GM12878 (cell line): ENCODE measurements at regions not wholly inside any gene's neighbourhood (a gene's known extent, or its start where the extent isn't known, plus 50 kb on each side); places are given as distances from the start of the nearest gene placed in this dataset.

ENCODE experiments used
- ATAC-seq: fragments of 200-7000 bp; cut with Tn5 transposase; 3 replicates; pipeline ENCODE4 v1.9.1; 2020; ENCODE audit warnings: mild to moderate bottlenecking, moderate library complexity
- BruUV-seq: library from RNA; stranded (reverse); fragments of 400-500 nt; replicated peaks from 2 replicates; lab custom pipeline; 2021; lab: Mats Ljungman, UMichigan
- CTCF ChIA-PET: fragments of 300-600 bp; sonication (Branson Sonifier 250); formaldehyde crosslinking; extraction: SDS; loops from one replicate; lab custom pipeline; 2021; ENCODE audit warnings: inconsistent platforms; lab: Yijun Ruan, JAX
- POLR2A ChIA-PET: fragments of 350-600 bp; formaldehyde crosslinking; extraction: SDS; loops from one replicate; lab custom pipeline; 2021; ENCODE audit warnings: inconsistent platforms; lab: Charles Lee
- RAD21 ChIA-PET: fragments of 300-600 bp; sonication (Branson Sonifier 250); formaldehyde crosslinking; loops from one replicate; lab custom pipeline; 2023; ENCODE audit warnings: antibody characterized with exemption; ENCODE audit not compliant: unreplicated experiment; lab: Charles Lee
- SMC1A ChIA-PET: fragments of 300-600 bp; sonication (Branson Sonifier 250); formaldehyde crosslinking; loops from one replicate; lab custom pipeline; 2023; ENCODE audit not compliant: unreplicated experiment, uncharacterized antibody; lab: Charles Lee
- DNase-seq: peaks from one replicate; pipeline ENCODE4 v3.0.0-alpha.2; 2011; ENCODE audit warnings: low read depth, low spot score
- FAIRE-seq: peaks from 3 replicates; lab custom pipeline; 2011; peaks lifted over from hg19 to GRCh38; lab: Jason Lieb, UNC
- H2AFZ ChIP-seq: 2 replicates; pipeline ENCODE4 v1.6.0; 2011; ENCODE audit warnings: low read depth, low read length, control low read depth; ENCODE audit not compliant: control insufficient read depth
- H3K27ac ChIP-seq: 2 replicates; pipeline ENCODE4 v1.5.1; 2011; ENCODE audit warnings: control low read depth; ENCODE audit not compliant: control insufficient read depth, insufficient read depth
- H3K27me3 ChIP-seq, 2 experiments: replicated peaks in 1 of 2; 2 replicates each; pipeline versions ENCODE4 v1.6.0 to v1.6.1; 2011; ENCODE audit warnings: low read length in 1 of 2; ENCODE audit not compliant: control insufficient read depth in 2 of 2, insufficient read depth in 2 of 2
- H3K36me3 ChIP-seq, 2 experiments: 2 replicates each; pipeline ENCODE4 v1.5.1; 2011; ENCODE audit warnings: low read length in 1 of 2; ENCODE audit not compliant: control insufficient read depth in 2 of 2, insufficient read depth in 2 of 2
- H3K4me1 ChIP-seq: 2 replicates; pipeline ENCODE4 v1.6.1; 2011; ENCODE audit warnings: mild to moderate bottlenecking, low read length, moderate library complexity, mixed read lengths; ENCODE audit not compliant: control insufficient read depth, insufficient read depth
- H3K4me2 ChIP-seq: 2 replicates; pipeline ENCODE4 v1.6.0; 2011; ENCODE audit warnings: control low read depth; ENCODE audit not compliant: control insufficient read depth, insufficient read depth
- H3K4me3 ChIP-seq: fragments of 200-600 bp; sonication (generic); 2 replicates; pipeline ENCODE4 v1.5.1; 2016
- H3K79me2 ChIP-seq: 2 replicates; pipeline ENCODE4 v1.6.0; 2011; ENCODE audit warnings: low read length; ENCODE audit not compliant: control insufficient read depth, insufficient read depth
- H3K9ac ChIP-seq: 2 replicates; pipeline ENCODE4 v1.8.0; 2011; ENCODE audit warnings: low read length, control low read depth, mixed read lengths; ENCODE audit not compliant: control insufficient read depth, insufficient read depth
- H3K9me3 ChIP-seq: replicated peaks from 3 replicates; pipeline ENCODE4 v1.5.1; 2011; ENCODE audit warnings: mild to moderate bottlenecking, low read length; ENCODE audit not compliant: control insufficient read depth, insufficient read depth
- H4K20me1 ChIP-seq: 2 replicates; pipeline ENCODE4 v1.6.0; 2011; ENCODE audit not compliant: control insufficient read depth, insufficient read depth
- BACH1 ChIP-seq: fragments of 450-650 bp; IDR thresholded peaks from 2 replicates; pipeline ENCODE4 v1.6.1; 2017; ENCODE audit warnings: mild to moderate bottlenecking, borderline replicate concordance
- EED ChIP-seq: sonication (generic); IDR thresholded peaks from 2 replicates; pipeline ENCODE4 v1.6.1; 2016; ENCODE audit warnings: antibody characterized with exemption, low read depth
- GABPA ChIP-seq: IDR thresholded peaks from 2 replicates; pipeline ENCODE4 v1.6.1; 2014; ENCODE audit warnings: antibody characterized with exemption, low read depth, mild to moderate bottlenecking, inconsistent platforms
- JUNB ChIP-seq: IDR thresholded peaks from 2 replicates; pipeline ENCODE4 v1.6.1; 2016; ENCODE audit warnings: antibody characterized with exemption, mild to moderate bottlenecking
- MYC ChIP-seq: IDR thresholded peaks from 2 replicates; pipeline ENCODE4 v1.6.1; 2011; ENCODE audit warnings: mild to moderate bottlenecking, low read length, moderate library complexity, inconsistent platforms; ENCODE audit not compliant: insufficient read depth, insufficient replicate concordance, insufficient read length, severe bottlenecking
- NBN ChIP-seq: fragments of 450-650 bp; IDR thresholded peaks from 2 replicates; pipeline ENCODE4 v1.6.1; 2016
- NR2C1 ChIP-seq: fragments of 450-650 bp; IDR thresholded peaks from 2 replicates; pipeline ENCODE4 v1.6.1; 2017; ENCODE audit warnings: antibody characterized with exemption, mild to moderate bottlenecking, moderate library complexity
- NRF1 ChIP-seq: conservative IDR thresholded peaks from 2 replicates; pipeline ENCODE4 v1.6.1; 2011; ENCODE audit warnings: mild to moderate bottlenecking, low read depth, low read length, improper control_type of control experiment
- PAX8 ChIP-seq: fragments of 450-650 bp; IDR thresholded peaks from 2 replicates; pipeline ENCODE4 v1.6.1; 2017; ENCODE audit warnings: mild to moderate bottlenecking, moderate library complexity
- POLR2AphosphoS5 ChIP-seq: IDR thresholded peaks from 2 replicates; pipeline ENCODE4 v1.6.1; 2011; ENCODE audit warnings: mild to moderate bottlenecking, low read length, inconsistent platforms
- SIN3A ChIP-seq: IDR thresholded peaks from 2 replicates; pipeline ENCODE4 v1.6.1; 2012; ENCODE audit warnings: low read depth, low read length, improper control_type of control experiment
- SPI1 ChIP-seq: IDR thresholded peaks from 2 replicates; pipeline ENCODE4 v1.6.1; 2011; ENCODE audit warnings: low read depth, mild to moderate bottlenecking, low read length, moderate library complexity, borderline replicate concordance; ENCODE audit not compliant: insufficient read depth
- TBL1XR1 ChIP-seq: IDR thresholded peaks from 2 replicates; pipeline ENCODE4 v1.6.1; 2012; ENCODE audit warnings: low read depth, low read length, improper control_type of control experiment
- ZBTB40 ChIP-seq: fragments of 450-650 bp; IDR thresholded peaks from 2 replicates; pipeline ENCODE4 v1.6.1; 2016; ENCODE audit warnings: mild to moderate bottlenecking, moderate library complexity, borderline replicate concordance
- ZNF207 ChIP-seq: fragments of 450-650 bp; IDR thresholded peaks from 2 replicates; pipeline ENCODE4 v1.6.1; 2014; ENCODE audit warnings: antibody characterized with exemption, mild to moderate bottlenecking, borderline replicate concordance
- WGBS: methylation state at CpG from one replicate; pipeline ENCODE4 v1.1.6; 2016; ENCODE audit warnings: low lambda C conversion rate; ENCODE audit not compliant: insufficient replicate concordance, insufficient coverage; ENCODE audit errors: missing lambda C conversion rate; 5-methylcytosine and 5-hydroxymethylcytosine counted together
- in situ Hi-C: fragments of 300-500 bp; cut with MboI; formaldehyde crosslinking; loops from 9 replicates; pipeline ENCODE4 v1.14.3; 2018; ENCODE audit warnings: mixed read lengths
- intact Hi-C: fragments of 100-400 bp; cut with micrococcal nuclease; formaldehyde crosslinking; loops from one replicate; pipeline ENCODE4 v1.14.2; 2022; ENCODE audit not compliant: unreplicated experiment
- TF ChIP-seq, protein P1 (sequence below): IDR thresholded peaks from 2 replicates; pipeline ENCODE4 v1.6.1; 2011; ENCODE audit warnings: low read depth, low read length, improper control_type of control experiment, borderline replicate concordance

DNA sequence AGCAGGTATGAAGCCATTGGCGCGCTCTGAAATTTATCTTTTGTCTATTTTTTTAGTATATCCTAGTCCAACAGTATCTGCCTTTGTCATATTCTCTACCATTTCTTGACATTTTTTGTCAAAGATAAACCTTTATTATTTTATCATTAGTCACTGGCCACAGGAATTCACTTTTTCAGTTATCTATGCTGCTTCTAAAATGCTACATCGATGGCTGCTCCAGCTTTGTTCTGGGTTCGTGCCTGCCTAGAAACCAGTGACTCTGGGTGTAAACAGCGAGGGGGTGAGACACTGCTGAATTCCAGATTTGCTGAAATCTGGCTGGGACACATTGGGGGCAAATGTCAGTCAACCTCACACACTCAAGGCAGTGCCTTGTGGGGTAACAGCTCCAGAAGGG is 193.4 kb downstream of the CDC5L start:
- no peak for TF ChIP-seq EED
- TF ChIP-seq, protein P1, sequence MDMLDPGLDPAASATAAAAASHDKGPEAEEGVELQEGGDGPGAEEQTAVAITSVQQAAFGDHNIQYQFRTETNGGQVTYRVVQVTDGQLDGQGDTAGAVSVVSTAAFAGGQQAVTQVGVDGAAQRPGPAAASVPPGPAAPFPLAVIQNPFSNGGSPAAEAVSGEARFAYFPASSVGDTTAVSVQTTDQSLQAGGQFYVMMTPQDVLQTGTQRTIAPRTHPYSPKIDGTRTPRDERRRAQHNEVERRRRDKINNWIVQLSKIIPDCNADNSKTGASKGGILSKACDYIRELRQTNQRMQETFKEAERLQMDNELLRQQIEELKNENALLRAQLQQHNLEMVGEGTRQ: no peak
- no peak for TF ChIP-seq JUNB
- no peak for TF ChIP-seq BACH1
- no peak for TF ChIP-seq POLR2AphosphoS5
- no peak for TF ChIP-seq MYC
- no peak for TF ChIP-seq NR2C1
- TF ChIP-seq NBN: no peak
- no peak for TF ChIP-seq ZNF207
- ChIA-PET SMC1A (no interaction called here), POLR2A (no interaction called here), CTCF (interaction anchor here (1.2 kb wide), 1 partner anchor 82 kb away, joined by 3 read pairs; no protein-coding TSS in a partner anchor), RAD21 (no interaction called here)
- Histone ChIP-seq H3K9ac (no peak overlapping the region), H3K27ac (no peak overlapping the region), H3K27me3 (no peaks in the 10 kb centered on the region; a peak in 1 of 4 replicates), H3K4me3 (no peak overlapping the region), H3K9me3 (no peaks in the 10 kb centered on the region), H4K20me1 (no peaks in the 10 kb centered on the region), H3K36me3 (no peaks in the 10 kb centered on the region), H2AFZ (no peak overlapping the region), H3K79me2 (no peaks in the 10 kb centered on the region), H3K4me1 (no peaks in the 10 kb centered on the region), H3K4me2 (no peak overlapping the region)
- no peak for ATAC-seq
- no TSS peak for BruUV-seq
- in situ Hi-C loops (no loop called here), intact Hi-C loops (no loop called here)
- 47% methylated on average over 5 of the region's 5 CpGs for WGBS
- no peak for FAIRE-seq
- no peak for DNase-seq

- intact Hi-C loops (no loop called here), in situ Hi-C loops (no loop called here)
- Histone ChIP-seq H3K4me1 (no peaks in the 10 kb centered on the region), H3K4me3 (no peak overlapping the region), H3K27ac (no peak overlapping the region), H3K4me2 (no peak overlapping the region), H4K20me1 (no peaks in the 10 kb centered on the region), H2AFZ (no peak overlapping the region), H3K36me3 (no peaks in the 10 kb centered on the region), H3K79me2 (no peaks in the 10 kb centered on the region), H3K9me3 (no peaks in the 10 kb centered on the region), H3K9ac (no peak overlapping the region), H3K27me3 (no peaks in the 10 kb centered on the region; a peak in 1 of 4 replicates)
- no peak for FAIRE-seq
- POLR2A ChIA-PET: no interaction called here
- RAD21 ChIA-PET: no interaction called here
- no TSS peak for BruUV-seq
- SMC1A ChIA-PET: no interaction called here
- ATAC-seq: no peak
- 84% methylated on average over 1 of the region's 1 CpG for WGBS
- CTCF ChIA-PET: no interaction called here
- no peak for DNase-seq
- no peak for TF ChIP-seq SIN3A
- no peak for TF ChIP-seq TBL1XR1
- TF ChIP-seq NRF1: no peak
- no peak for TF ChIP-seq NR2C1
- TF ChIP-seq ZBTB40: no peak
- TF ChIP-seq SPI1: no peak
- no peak for TF ChIP-seq GABPA
- no peak for TF ChIP-seq PAX8
These were observed 195.4 kb downstream of the CDC5L start for GRCh38 chr6:44582930-44583329.
